HG03103 (cell line): ENCODE measurements at regions not wholly inside any gene's neighbourhood (a gene's known extent, or its start where the extent isn't known, plus 50 kb on each side); places are given as distances from the start of the nearest gene placed in this dataset.
"Not testable (repeated sequence)": the region's sequence is repeated elsewhere in the genome, so short reads cannot be mapped to it uniquely, and the experiment has no call there.

Source experiments
- ATAC-seq: cut with Tn5 transposase; IDR thresholded peaks from one replicate; pipeline ENCODE4 v1.9.1; 2021; ENCODE audit warnings: low read depth; ENCODE audit not compliant: unreplicated experiment

- ATAC-seq: peak; percentile 54
Measured at GRCh38 chr10:117830787-117831212, 215.9 kb downstream of the RAB11FIP2 start.

GRCh38 chr10:117838500-117839498, 207.9 kb downstream of the RAB11FIP2 start:
- ATAC-seq: not testable (repeated sequence)

GRCh38 chr10:117856426-117856825, 190.3 kb downstream of the RAB11FIP2 start:
- ATAC-seq: not testable (repeated sequence)

- ATAC-seq: no peak
Measured at GRCh38 chr10:117860135-117860534, 186.6 kb downstream of the RAB11FIP2 start.

- ATAC-seq: peak; percentile 54
Measured at GRCh38 chr10:117860823-117861222, 185.9 kb downstream of the RAB11FIP2 start.

- no peak for ATAC-seq
Measured at GRCh38 chr10:117861329-117861728, 185.4 kb downstream of the RAB11FIP2 start.

GRCh38 chr10:117863771-117864170, 183.0 kb downstream of the RAB11FIP2 start:
- ATAC-seq: no peak

GRCh38 chr10:117865945-117866344, 180.8 kb downstream of the RAB11FIP2 start:
- no peak for ATAC-seq

- no peak for ATAC-seq
Measured at GRCh38 chr10:117868151-117868550, 178.6 kb downstream of the RAB11FIP2 start.

- no peak for ATAC-seq
Measured at GRCh38 chr10:117875793-117876192, 170.9 kb downstream of the RAB11FIP2 start.

GRCh38 chr10:117876210-117876609, 170.5 kb downstream of the RAB11FIP2 start:
- no peak for ATAC-seq

GRCh38 chr10:117878626-117879025, 168.1 kb downstream of the RAB11FIP2 start:
- ATAC-seq: no peak

- no peak for ATAC-seq
Measured at GRCh38 chr10:117884093-117884492, 162.6 kb downstream of the RAB11FIP2 start.

GRCh38 chr10:117884592-117884991, 162.1 kb downstream of the RAB11FIP2 start:
- no peak for ATAC-seq

GRCh38 chr10:117885206-117885829, 161.4 kb downstream of the RAB11FIP2 start:
- ATAC-seq: no peak

- ATAC-seq: no peak
Measured at GRCh38 chr10:117886766-117887165, 160.0 kb downstream of the RAB11FIP2 start.

- ATAC-seq: no peak
Measured at GRCh38 chr10:117889664-117890063, 157.1 kb downstream of the RAB11FIP2 start.

GRCh38 chr10:117892681-117893220, 154.0 kb downstream of the RAB11FIP2 start:
- no peak for ATAC-seq

- ATAC-seq: no peak
Measured at GRCh38 chr10:117894339-117894738, 152.4 kb downstream of the RAB11FIP2 start.

GRCh38 chr10:117896517-117896916, 150.2 kb downstream of the RAB11FIP2 start:
- no peak for ATAC-seq

GRCh38 chr10:117899181-117899683, 147.5 kb downstream of the RAB11FIP2 start:
- no peak for ATAC-seq
